GM13976 (cell line): ENCODE measurements at regions not wholly inside any gene's neighbourhood (a gene's known extent, or its start where the extent isn't known, plus 50 kb on each side); places are given as distances from the start of the nearest gene placed in this dataset.

Experiments
- DNase-seq: peaks from one replicate; pipeline ENCODE4 v3.0.0; 2012; ENCODE audit warnings: low spot score
- in situ Hi-C: fragments of 300-500 bp; cut with MboI; formaldehyde crosslinking; loops from one replicate; pipeline ENCODE4 v1.12.0; 2022; ENCODE audit warnings: low sequenced_read_pairs, mixed read lengths, inconsistent platforms; ENCODE audit not compliant: unreplicated experiment
- TF ChIP-seq, protein P1 (sequence below): IDR thresholded peaks from 2 replicates; pipeline ENCODE4 v1.5.1; 2012; ENCODE audit warnings: borderline replicate concordance, mild to moderate bottlenecking; ENCODE audit not compliant: insufficient read depth; ENCODE audit errors: extremely low read depth, missing control alignments, control extremely low read depth

DNA sequence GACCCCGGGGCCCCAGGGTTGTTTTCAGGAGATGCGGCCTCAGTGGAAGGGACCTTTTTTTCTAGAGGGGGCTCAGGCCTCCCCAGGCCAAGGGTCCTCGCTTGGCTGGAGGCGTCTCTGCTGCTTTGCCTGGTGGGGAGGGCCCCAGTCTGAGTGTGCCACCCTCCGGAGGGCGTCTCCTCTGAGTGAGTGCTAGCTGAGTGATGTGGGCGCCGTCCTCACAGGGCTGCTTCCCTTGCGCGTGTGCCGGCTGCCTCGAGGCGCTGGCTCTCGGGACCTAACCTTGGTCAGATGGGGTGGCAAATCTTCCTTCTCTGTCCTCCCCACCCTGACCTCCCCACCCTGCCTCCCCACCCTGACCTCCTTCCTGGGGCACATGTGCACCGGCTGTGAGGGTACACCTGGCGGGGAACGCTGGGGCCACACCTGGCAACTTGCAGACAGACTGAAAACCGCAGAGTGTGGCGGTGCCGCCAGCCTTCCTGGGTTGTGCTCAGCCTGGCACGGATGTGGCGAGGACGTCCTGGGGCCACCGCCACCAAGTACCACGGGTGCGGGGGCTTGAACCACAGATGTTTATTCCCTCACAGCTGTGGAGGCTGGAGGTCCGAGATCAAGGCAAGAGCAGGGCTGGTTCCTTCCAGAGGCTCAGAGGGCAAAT is 93.0 kb upstream of the TTC34 start:
- TF ChIP-seq, protein P1, sequence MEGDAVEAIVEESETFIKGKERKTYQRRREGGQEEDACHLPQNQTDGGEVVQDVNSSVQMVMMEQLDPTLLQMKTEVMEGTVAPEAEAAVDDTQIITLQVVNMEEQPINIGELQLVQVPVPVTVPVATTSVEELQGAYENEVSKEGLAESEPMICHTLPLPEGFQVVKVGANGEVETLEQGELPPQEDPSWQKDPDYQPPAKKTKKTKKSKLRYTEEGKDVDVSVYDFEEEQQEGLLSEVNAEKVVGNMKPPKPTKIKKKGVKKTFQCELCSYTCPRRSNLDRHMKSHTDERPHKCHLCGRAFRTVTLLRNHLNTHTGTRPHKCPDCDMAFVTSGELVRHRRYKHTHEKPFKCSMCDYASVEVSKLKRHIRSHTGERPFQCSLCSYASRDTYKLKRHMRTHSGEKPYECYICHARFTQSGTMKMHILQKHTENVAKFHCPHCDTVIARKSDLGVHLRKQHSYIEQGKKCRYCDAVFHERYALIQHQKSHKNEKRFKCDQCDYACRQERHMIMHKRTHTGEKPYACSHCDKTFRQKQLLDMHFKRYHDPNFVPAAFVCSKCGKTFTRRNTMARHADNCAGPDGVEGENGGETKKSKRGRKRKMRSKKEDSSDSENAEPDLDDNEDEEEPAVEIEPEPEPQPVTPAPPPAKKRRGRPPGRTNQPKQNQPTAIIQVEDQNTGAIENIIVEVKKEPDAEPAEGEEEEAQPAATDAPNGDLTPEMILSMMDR = no peak
- DNase-seq = no peak
- in situ Hi-C loops = no loop called here

DNA sequence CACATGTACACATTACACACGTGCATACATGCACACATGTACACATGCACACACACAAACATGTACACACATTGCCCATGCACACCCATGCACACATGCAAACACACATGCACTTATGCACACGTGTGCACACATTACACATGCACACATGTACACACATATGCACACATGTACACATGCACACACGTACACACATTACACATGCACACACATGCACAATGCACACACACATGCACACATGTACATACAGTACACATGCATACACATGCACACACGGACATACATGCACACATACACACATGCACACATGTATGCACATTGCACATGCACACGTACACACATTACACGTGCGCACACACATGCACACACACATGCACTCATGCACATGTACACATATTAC is 95.3 kb upstream of the TTC34 start:
- in situ Hi-C loops = no loop called here
- TF ChIP-seq, protein P1 = no peak
- no peak for DNase-seq

DNA sequence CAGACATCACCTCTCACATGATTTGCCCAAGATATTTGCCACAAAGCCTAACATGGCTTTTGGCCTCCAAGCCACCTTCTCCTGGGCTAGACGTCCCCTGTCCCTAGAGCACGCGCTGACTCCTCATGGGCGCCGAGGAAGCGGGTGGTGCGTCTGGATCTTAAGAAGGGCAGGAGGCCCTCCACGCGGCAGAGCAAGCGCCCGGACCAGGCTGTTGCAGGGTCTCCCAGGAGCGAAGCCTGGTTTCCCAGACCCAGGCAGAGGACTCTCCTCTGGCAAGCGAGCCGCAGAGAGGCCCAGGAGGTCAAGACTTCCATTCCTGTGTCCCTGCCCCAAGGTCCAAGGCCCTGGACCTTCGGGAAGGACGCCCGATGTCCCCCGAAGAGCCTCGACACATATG is 101.7 kb upstream of the TTC34 start:
- TF ChIP-seq, protein P1 = no peak
- DNase-seq = no peak
- in situ Hi-C loops = no loop called here

DNA sequence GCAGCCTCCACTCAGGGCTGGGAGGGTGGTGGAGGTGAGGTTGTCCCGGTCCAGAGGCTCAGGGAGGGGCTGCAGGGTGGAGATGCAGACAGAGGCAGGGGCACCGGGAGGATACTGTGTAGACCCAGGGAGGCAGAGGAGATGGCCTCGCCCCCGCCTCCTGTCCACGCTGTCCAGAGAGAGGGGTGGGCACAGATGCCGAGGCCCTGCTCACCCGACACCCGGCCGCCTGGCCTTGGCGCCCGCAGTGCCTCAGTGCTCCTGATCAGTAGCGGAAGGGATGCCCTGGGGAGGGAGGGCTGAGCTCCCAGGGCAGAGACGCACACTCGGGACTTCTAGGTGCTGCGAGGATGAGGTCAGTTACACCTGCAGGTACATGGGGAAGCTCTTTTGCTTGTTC is 102.7 kb upstream of the TTC34 start:
- TF ChIP-seq, protein P1 = no peak
- DNase-seq = no peak
- in situ Hi-C loops = no loop called here

DNA sequence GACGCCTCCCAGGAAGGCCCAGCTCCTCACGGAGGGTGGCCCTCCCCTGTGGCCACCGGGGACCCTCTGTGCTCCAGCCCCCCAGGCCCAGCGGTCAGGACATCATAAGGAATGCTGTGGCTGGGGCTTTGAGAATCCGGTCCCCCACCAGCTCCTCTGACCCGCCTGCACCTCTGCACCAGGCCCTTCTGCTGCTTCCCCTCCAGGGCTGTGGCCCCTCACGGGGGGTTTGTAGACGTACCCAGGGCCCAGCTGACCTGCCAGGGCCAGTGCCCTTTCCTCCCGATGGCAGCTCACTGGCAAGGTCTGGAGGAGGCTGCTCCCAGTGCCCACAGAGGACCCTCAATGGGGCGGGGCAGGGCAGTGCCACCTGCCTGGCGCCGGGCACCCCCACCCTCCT is 103.9 kb upstream of the TTC34 start:
- TF ChIP-seq, protein P1 = no peak
- in situ Hi-C loops = no loop called here
- DNase-seq = no peak

DNA sequence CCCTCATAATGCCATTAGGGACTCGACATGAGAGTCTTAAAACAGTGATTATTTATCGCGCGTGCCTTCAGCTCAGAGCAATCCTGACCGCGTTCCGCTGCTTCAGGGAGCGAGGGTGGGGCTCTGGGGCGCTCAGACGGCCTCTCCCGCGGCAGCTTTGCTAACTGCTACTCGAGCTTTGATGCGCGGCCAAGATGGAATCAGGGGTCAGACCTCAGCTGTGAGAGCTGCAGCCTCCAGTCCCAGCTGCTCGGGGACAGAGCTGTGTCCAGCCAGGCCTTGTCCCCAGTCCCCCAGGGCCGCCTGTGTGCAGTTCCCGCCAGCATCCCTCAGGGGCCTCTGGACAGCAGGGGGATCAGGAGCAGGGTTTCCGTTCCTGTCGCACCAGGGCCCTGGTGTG is 104.6 kb upstream of the TTC34 start:
- TF ChIP-seq, protein P1 = no peak
- DNase-seq = no peak
- in situ Hi-C loops = no loop called here
